ENCODE measurements at regions not wholly inside any gene's neighbourhood (a gene's known extent, or its start where the extent isn't known, plus 50 kb on each side); places are given as distances from the start of the nearest gene placed in this dataset.
"Not testable (repeated sequence)": the region's sequence is repeated elsewhere in the genome, so short reads cannot be mapped to it uniquely, and the experiment has no call there.

DNA sequence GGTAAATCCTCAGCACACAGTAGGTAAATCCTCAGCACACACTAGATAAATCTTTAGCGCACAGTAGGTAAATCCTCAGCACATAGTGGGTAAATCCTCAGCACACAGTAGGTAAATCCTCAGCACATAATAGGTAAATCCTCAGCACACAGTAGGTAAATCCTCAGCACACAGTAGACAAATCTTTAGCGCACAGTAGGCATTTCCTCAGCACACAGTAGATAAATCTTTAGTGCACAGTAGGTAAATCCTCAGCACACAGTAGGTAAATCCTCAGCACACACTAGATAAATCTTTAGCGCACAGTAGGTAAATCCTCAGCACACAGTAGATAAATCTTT lies 102.0 kb downstream of the MICALL2 start:
- H3K4me3 ChIP-seq (replicated peaks in 1 of 3; ENCODE audit: low read depth in 2 of 3, low read length in 3 of 3); H3K9me3 ChIP-seq (replicated peaks in 1 of 2; ENCODE audit: control insufficient read depth in 1 of 2, insufficient read depth in 1 of 2, low read length in 2 of 2); H3K4me3 Mint-ChIP-seq; H4K20me1 ChIP-seq (ENCODE audit: insufficient read depth, low read length); H3K27me3 Mint-ChIP-seq (ENCODE audit: low read depth in 3 of 3); H3K36me3 Mint-ChIP-seq; H3K9me3 Mint-ChIP-seq; H3K27ac Mint-ChIP-seq; H3K4me2 ChIP-seq (replicated peaks; ENCODE audit: extremely low read depth, low read length, poor library complexity, severe bottlenecking); H3K4me1 Mint-ChIP-seq; H3K79me2 ChIP-seq (ENCODE audit: insufficient read depth, low read length); H3K36me3 ChIP-seq (replicated peaks in 1 of 2; ENCODE audit: control insufficient read depth in 1 of 2, insufficient read depth in 2 of 2, low read length in 2 of 2); DNase-seq; intact Hi-C loops (cut with micrococcal nuclease); H2AFZ ChIP-seq (ENCODE audit: insufficient read depth, low read depth, low read length, poor library complexity, severe bottlenecking); H3K27ac ChIP-seq (ENCODE audit: low read depth in 1 of 2, low read length in 2 of 2); H3K4me1 ChIP-seq (ENCODE audit: control insufficient read depth in 1 of 2, insufficient read depth in 2 of 2, low read length in 2 of 2); H3K27me3 ChIP-seq (ENCODE audit: control insufficient read depth in 2 of 2, insufficient read depth in 2 of 2, low read length in 2 of 2); H3K9ac ChIP-seq (ENCODE audit: insufficient read depth, low read length, poor library complexity, severe bottlenecking): not testable (repeated sequence)
- WGBS (ENCODE audit: insufficient coverage): 100% methylated on average over 2 of the region's 3 CpGs

DNA sequence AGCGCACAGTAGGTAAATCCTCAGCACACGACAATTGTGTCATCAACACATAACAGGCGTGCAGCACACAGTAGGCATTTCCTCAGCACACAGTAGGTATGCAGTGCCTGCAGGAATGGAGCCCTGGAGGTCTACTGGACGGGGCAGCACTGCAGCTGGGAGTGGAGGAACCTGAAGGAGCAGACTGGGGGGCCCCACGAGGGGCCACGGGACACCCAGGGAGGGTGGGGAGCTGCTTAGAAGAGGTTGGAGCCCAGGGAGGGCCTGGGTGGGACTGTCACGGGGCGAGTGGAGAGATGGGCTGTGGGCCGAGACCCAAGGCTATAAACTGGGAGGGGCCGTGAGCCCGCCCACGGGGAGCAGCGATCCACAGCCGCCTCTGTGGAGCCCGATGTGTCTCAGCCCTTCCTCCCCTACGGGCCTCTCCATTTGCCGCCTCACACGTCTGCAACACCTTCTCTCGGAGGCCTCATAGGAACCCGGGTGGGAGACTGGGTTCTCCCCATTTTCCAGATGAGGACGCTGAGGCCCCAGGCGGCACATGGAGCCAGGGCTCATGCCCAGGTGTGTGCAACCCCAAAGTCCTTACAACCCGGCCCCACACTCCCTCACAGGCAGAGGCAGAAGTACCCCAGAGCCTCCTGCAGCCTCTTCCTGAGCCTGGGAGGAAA lies 101.5 kb downstream of the MICALL2 start:
- Histone ChIP-seq H3K4me3 (replicated peaks in 1 of 3; ENCODE audit: low read depth in 2 of 3, low read length in 3 of 3) (no peak overlapping the region), H3K4me1 (ENCODE audit: control insufficient read depth in 1 of 2, insufficient read depth in 2 of 2, low read length in 2 of 2) (no peaks in the 10 kb centered on the region), H4K20me1 (ENCODE audit: insufficient read depth, low read length) (no peaks in the 10 kb centered on the region), H3K9me3 (replicated peaks in 1 of 2; ENCODE audit: control insufficient read depth in 1 of 2, insufficient read depth in 1 of 2, low read length in 2 of 2) (no peaks in the 10 kb centered on the region), H3K36me3 (replicated peaks in 1 of 2; ENCODE audit: control insufficient read depth in 1 of 2, insufficient read depth in 2 of 2, low read length in 2 of 2) (no peaks in the 10 kb centered on the region), H2AFZ (ENCODE audit: insufficient read depth, low read depth, low read length, poor library complexity, severe bottlenecking) (no peak overlapping the region), H3K27ac (ENCODE audit: low read depth in 1 of 2, low read length in 2 of 2) (no peak overlapping the region), H3K4me2 (replicated peaks; ENCODE audit: extremely low read depth, low read length, poor library complexity, severe bottlenecking) (no peak overlapping the region), H3K27me3 (ENCODE audit: control insufficient read depth in 2 of 2, insufficient read depth in 2 of 2, low read length in 2 of 2) (no peaks in the 10 kb centered on the region), H3K9ac (ENCODE audit: insufficient read depth, low read length, poor library complexity, severe bottlenecking) (no peak overlapping the region), H3K79me2 (ENCODE audit: insufficient read depth, low read length) (no peaks in the 10 kb centered on the region)
- intact Hi-C loops (cut with micrococcal nuclease): no loop called here
- H3K4me3 Mint-ChIP-seq: no peak overlapping the region
- no peaks in the 10 kb centered on the region for H3K4me1 Mint-ChIP-seq
- H3K27ac Mint-ChIP-seq: no peak overlapping the region
- TF ChIP-seq, protein P1, sequence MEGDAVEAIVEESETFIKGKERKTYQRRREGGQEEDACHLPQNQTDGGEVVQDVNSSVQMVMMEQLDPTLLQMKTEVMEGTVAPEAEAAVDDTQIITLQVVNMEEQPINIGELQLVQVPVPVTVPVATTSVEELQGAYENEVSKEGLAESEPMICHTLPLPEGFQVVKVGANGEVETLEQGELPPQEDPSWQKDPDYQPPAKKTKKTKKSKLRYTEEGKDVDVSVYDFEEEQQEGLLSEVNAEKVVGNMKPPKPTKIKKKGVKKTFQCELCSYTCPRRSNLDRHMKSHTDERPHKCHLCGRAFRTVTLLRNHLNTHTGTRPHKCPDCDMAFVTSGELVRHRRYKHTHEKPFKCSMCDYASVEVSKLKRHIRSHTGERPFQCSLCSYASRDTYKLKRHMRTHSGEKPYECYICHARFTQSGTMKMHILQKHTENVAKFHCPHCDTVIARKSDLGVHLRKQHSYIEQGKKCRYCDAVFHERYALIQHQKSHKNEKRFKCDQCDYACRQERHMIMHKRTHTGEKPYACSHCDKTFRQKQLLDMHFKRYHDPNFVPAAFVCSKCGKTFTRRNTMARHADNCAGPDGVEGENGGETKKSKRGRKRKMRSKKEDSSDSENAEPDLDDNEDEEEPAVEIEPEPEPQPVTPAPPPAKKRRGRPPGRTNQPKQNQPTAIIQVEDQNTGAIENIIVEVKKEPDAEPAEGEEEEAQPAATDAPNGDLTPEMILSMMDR (IDR thresholded peaks at IDR 0.05): no peak
- DNase-seq: no peak
- H3K9me3 Mint-ChIP-seq: peaks cover 0 to 9% (median 2%) of the 10 kb centered on the region in 7 donors
- peaks cover 0 to 7% (median 4%) of the 10 kb centered on the region in 3 donors for H3K27me3 Mint-ChIP-seq (ENCODE audit: low read depth in 3 of 3)
- WGBS (ENCODE audit: insufficient coverage): 76% methylated on average over 20 of the region's 23 CpGs
- no peaks in the 10 kb centered on the region for H3K36me3 Mint-ChIP-seq

Measured in CD14-positive monocyte (primary cell).